Fibroblast of skin of right biceps (primary cell): ENCODE measurements at regions not wholly inside any gene's neighbourhood (a gene's known extent, or its start where the extent isn't known, plus 50 kb on each side); places are given as distances from the start of the nearest gene placed in this dataset.
"Not testable (repeated sequence)": the region's sequence is repeated elsewhere in the genome, so short reads cannot be mapped to it uniquely, and the experiment has no call there.

ENCODE experiments used
- DNase-seq: peaks from one replicate; pipeline ENCODE4 v3.0.0-alpha.2; 2013

DNA sequence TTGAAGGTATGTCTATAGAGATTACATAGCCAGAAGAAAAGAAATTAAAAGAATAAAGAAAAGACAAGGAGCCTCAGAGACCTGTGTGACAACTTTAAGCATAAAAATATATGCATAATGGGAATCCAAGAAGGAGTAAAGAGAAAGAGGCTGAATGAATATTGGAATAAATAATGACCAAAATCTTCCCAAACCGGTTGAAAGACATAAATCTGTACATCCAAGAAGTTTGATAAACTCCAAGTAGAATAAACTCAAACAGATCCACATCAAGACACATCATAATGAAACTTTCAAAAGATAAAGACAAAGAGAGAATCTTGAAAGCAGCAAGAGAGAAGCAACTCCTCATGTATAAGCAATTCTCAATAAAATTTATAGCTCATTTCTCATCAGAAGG is 132.4 kb upstream of the ZNF516 start:
- DNase-seq, result no peak

DNA sequence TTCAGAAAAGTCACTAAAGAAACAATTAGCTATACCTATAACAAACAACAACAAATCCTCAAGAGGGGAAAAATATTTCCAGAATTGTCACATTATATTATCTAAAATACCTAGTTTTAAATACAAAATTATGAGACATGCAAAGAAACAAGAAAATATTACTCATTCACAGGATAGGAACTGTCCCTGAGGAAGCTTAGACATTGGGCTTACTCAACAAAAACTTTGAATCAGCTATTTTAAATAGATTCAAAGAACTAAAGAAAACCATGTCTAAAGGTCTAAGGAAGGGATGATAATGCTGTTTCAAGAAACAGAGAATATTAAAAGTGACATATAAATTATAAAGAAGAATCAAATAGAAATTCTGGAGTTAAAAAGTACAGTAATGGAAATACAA is 131.9 kb upstream of the ZNF516 start:
- no peak for DNase-seq

DNA sequence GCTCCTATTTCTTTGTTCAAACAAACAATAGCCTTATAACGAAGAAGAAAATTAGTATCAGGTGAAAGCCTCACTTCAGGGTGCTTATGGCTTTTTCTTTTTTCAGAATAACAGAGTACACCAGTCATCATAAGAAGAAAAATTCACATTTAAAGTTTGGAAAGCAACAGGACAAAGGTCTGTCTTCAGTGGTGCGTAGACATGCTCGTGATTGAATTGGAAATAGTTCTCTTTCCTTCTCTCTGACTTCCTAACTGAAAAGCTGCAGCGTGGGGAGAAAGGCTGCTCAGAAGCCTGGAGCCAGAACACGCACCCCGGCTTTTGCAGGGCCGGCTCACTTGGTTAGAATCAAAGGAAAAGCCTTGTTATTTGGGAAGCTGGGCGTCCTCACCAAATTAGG is 127.6 kb upstream of the ZNF516 start:
- DNase-seq, result no peak

DNA sequence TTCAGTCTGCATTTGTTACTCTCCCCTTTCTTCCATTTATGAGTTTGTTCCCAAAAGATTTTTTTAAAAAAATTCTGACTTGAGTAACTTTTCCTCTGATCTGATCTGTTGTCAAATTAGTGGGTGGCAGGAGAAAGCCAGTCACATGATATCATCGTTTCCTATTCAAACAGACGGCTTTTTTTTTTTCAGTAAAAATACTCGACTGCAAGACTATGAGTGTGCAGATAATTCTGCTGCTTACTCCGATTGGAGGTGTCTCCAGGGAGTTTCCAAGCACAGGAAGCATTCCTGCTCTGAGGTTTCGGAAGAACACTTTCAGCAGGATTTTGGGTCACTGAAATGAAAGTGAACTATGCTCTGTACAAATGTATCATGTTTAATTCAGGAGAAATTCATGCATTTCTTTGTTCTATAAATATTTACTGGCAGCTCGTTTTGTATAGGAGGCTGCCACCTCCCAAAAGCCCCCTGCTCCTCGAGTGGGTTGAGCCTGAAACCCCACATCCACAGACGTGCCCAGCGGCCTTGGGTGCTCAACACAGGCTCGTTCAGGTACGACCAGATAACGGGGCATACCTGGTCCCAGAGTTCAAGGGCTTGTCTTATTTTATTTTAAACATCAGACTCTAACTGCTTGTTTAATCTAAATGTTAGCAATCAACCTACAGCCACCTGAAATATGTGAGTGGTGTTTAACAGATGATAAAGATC is 126.9 kb upstream of the ZNF516 start:
- peak; percentile 63 for DNase-seq

DNA sequence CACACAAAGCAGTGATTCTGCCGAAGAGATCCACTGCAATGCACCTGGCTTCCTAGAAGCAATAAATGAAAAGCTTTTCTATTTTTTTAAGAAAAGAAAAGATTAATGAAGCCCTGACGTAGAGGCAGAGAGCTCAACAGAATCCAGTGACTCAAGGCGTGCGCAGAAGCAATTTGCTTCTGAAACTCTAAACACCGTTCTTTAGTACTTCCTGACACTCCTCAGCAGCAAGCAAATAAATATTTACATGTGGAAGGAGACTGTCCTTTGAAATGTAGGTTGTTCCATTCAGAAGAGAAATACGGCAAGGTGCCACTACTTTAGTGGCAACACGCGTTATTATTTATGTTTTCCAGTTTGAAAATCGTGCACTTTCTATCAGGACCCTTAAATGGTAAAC is 126.2 kb upstream of the ZNF516 start:
- DNase-seq, result no peak

DNA sequence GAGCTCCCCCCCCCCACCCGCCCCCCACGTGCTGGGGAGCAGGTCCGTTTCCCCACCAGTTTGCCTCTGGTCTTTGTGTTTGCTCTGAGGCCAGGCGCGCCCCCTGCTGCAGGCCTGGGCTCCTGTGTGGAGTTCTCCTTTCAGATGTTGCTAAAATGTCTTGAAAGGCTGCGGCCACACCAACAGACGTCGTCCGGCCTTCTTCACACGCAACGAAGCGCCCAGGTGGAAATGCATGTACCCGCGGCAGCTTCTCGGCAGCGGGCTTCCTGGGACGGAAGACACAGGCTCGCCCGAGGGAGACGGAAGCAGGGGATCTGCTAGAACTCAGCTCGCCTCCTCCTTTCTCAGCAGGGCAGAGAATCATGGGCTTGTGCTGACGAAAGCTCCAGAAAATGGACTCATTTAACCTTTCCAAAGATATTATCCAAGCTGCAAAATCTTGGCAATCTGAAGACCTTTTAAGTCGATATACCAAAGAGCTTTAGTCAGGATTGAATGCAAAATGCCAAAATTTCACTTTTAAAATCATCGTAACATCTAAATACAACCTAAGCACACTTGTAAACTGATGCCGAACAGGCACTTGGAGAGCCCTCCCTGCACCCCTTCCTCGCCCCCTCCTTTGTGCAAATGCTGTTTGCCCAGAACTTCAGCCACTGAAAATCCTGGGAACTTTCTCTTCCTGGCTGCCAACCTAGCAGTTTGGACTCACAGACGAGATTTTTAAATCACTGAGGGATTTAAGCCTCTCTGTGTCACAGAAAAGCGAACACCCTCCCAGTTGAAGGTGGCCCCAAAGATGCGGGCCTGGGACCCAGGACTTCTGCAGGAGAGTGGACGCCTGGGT is 125.5 kb upstream of the ZNF516 start:
- peak; percentile 78 for DNase-seq

DNA sequence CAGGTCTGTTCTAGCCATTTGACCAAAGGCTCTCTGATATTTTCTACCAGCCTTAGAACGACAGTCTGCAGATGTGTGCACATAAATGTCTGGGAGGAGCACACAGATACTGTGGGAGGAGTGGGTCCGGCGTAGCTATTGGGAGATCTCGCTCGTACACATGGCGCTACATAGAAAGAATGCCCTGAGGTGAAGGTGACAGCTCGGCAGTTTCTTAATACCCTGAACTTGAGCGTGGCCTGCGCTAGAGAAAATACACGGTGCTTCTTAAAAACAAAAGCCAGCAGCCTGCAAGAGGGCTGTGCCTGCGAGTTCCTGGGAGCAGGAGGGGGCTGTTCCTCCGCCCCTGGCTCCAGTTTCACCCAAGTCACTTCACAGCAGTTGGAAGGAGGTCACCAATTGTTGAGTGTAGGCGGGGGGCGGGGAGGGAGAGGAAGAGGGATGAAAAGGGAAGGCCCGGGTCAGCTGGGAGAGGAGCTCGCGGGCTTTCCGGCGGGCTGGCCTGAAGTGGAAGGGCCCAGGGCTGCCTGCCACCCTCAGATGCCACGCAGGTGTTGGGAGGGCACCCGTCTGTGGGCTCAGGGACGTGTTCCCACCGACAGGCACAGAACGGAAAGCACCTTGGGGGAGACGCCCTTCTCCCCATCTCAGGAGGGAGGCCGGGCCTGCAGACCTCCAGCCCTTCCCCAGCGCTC is 124.7 kb upstream of the ZNF516 start:
- peak; percentile 67 for DNase-seq

DNA sequence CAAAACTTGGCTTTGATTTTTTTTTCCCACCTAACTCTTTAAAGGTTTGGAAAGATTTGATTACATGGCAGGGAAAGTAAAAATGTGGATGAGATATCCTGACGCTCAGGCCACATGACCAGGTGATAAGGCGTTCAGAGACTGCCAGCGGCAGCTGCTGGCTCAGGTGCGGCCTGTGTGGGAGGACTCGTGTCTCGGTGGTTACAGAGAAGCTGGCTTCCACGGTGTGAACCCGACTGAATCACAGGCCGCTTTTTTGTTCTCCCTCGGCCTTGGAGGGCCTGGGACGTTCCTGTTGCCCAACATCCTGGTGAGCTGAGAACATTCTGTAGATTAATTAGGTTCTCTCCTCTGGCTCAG is 124.2 kb upstream of the ZNF516 start:
- peak; percentile 21 for DNase-seq

DNA sequence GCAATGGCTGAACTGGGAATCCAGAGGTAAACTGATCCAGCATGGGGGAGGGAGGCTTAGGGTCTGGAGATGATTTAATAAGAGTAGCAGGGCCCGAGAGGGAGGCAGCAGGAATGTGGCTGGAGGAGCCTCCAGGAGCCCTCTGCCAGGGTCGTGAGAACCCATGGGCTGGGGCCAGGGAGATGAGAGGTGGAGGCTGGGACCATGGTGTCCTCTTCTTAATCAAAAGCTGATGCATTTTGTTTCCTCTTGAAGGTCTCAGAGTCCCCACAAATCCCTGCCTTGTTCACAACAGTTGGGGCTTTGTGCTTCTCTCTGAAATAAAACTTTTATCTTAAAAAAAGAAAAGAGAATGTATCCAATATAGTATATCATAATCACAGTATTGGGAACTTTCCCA is 123.7 kb upstream of the ZNF516 start:
- no peak for DNase-seq

DNA sequence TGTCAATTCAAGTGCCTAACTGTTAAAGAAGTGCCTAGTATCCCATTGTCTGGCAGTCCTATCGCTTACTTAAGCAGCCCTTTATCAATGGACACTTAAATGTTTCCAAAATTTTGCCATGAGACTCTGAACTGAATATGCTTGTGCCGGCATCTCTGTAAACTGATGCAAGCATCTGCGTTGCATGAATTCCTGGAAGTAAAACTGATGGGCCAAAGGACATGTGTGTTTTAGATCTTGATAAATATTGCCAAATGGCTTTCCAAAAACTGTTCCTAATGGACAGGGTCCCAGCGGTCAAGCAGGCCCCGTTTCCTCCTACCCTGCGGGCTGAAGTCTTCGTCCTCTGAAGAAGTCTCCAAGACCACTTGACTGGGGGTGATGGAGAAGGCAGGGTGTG is 121.3 kb upstream of the ZNF516 start:
- no peak for DNase-seq

DNA sequence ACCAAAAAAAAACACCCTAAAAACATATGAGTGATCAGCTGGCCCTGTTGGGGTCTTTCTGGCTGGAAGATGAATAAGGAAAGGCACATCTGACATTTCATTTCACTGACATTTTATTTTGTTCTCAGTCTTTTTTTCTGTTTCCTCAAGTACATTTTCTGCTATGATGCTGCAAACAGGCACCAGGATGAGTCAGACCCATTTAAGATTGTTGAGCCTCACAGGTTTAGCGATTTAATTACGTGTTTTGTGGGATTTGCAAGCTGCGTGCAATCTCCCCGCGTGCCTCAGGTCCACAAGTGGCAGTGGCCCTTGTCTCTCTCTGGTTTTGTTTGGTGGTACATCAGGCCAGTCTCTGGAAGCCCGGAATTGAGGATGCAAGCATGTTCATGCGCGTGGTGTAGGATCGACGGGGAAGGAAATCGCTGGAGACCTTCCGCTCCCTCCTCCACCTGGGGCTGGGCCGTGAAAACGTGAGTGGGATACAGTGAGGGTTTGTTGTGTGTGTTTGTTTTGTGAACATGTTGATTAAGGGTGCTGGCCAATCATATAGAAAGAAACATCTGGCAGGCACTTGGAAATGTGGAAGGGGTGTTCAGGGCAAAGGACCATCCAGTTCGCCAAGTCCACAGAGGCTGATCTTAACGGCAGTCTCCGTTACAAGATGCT is 120.2 kb upstream of the ZNF516 start:
- DNase-seq, result no peak

DNA sequence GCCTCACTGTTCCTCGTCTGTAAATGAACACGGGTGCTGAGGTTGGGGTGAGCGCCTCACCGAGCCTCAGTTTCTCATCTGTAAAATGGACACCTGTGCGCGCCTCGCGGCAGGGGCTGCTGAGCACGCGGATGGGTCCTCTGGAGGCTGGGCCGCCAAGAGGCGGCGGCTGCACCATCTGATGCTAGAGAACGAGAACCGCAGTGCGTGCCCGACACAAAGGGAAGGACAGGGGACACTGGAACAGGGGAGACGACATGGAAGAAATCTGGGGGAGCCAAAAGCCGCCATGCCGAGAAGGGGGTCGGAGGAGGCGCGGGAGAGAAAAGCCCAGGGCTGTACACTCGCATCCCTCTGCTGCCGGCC is 118.7 kb upstream of the ZNF516 start:
- DNase-seq, result no peak

DNA sequence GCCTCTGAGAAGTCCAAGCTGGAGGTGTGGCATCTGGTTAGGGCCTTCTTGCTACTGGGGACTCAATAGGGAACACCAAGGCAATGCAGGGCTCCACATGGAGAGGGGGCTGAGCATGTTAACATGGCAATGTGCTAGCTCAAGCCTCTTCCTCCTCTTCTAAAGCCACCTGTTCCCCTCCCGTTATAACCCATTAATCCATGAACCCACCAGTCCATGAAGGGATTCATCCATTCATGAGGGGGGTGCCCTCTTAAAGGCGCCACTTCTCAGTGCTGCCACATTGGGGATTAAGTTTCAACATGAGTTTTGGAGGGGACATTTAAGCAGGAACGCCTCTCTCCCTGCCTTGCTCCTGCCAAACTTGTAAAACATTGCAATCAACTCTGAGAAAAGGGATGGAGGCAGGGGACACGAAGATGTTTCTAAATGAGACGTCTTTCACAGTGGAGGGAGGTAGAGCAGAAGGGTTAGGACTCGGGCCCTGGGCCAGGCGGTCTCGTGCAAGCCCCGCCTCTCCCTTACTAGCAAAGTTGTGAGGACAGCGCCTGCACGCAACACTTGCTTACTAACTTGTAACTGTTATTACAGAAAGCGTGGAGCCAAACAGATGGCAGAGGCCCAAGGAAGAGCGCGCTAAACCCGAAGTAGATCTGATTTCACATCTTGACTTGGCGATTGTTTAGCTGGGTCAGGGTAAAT is 118.2 kb upstream of the ZNF516 start:
- no peak for DNase-seq

DNA sequence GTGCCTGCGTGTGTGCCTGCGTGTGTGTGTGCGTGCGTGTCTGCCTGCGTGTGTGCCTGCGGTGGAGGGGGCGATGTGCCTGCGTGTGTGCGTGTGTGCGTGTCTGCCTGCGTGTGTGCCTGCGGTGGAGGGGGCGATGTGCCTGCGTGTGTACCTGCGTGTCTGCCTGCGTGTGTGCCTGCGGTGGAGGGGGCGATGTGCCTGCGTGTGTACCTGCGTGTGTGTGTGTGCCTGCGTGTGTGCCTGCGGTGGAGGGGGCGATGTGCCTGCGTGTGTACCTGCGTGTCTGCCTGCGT is 116.7 kb upstream of the ZNF516 start:
- not testable (repeated sequence) for DNase-seq

DNA sequence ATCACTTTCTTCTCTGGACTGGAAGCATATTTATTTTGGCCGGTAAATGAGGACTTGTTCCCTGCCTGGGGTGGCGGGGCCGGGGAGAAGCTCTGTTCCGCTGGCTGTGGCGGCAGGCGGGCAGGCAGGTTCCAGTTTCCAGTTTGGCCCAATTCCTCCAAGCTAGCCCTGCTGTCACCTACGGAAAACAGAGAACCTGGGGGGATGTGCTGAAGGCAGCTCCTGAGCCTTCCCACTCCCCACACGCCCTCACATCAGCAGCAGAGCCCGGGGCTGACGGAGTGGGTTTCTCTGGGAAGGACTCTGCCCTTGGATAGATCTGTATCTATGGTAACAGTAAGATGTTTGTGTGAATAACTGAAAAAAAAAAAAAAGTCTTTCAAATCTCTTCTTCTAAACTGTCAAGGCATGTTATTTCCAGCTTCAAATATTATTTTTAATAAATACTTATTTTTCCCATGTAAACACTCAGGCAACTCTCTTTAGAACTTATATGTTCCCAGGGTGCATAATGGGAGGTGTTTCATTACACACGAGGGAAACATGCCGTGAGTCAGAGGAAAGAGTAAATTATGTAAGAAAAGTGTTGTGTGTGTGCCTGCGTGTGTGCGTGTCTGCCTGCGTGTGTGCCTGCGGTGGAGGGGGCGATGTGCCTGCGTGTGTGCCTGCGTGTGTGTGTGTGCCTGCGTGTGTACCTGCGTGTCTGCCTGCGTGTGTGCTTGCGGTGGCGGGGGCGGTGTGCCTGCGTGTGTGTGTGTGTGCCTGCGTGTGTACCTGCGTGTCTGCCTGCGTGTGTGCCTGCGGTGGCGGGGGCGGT is 116.1 kb upstream of the ZNF516 start:
- peak; percentile 53 for DNase-seq

DNA sequence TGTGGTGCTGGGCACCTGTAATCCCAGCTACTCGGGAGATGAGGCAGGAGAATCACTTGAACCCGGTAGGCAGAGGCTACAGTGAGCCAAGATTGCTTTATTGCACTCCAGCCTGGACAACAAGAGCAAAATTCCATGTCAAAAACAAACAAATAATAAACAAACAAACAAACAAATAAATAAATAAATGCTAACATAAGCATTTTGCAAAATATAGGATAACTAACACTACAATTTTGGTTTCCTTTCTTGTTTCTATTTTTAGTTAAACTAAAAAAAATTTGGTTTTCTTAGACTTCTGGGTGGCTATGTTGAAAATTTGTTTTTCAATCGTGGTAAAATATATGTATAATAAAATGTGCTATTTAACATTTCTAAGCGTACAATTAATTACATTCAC is 115.0 kb upstream of the ZNF516 start:
- no peak for DNase-seq

DNA sequence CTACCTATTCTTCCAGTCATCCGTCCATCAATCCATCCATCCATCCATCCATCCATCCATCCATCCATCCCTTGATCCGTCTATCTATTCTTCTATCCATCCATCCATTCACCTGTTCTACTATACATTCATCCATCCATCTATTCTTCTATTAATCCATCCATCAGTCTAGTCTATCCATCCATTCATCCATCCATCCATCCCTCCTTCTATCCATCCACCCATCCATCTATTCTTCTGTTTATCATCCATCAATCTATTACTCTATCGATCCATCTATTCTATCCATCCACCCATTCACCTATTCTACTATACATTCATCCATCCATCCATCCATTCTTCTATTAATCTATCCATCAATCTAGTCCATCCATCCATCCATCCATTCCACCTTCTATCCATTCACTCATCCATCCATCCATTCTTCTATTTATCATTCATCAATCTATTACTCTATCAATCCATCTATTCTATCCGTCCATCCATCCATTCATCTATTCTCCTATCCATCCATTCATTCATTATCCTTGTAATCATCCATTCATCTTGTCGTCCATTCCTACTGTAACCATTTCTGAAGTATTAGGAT is 110.4 kb upstream of the ZNF516 start:
- no peak for DNase-seq

DNA sequence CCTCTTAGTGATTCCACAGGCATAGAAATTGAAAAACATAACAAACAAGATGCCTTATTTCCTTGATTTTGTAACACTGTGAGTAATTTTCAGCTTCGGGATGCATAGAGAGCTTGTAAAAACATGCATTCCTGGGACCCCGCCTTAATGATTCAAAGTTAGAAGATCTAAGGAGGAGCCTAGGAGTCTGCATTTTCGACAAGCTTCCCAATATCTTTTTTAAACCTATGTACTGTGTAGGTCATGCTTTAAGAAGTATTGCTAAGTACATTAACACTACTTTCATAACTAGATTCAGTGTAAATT is 109.8 kb upstream of the ZNF516 start:
- no peak for DNase-seq

DNA sequence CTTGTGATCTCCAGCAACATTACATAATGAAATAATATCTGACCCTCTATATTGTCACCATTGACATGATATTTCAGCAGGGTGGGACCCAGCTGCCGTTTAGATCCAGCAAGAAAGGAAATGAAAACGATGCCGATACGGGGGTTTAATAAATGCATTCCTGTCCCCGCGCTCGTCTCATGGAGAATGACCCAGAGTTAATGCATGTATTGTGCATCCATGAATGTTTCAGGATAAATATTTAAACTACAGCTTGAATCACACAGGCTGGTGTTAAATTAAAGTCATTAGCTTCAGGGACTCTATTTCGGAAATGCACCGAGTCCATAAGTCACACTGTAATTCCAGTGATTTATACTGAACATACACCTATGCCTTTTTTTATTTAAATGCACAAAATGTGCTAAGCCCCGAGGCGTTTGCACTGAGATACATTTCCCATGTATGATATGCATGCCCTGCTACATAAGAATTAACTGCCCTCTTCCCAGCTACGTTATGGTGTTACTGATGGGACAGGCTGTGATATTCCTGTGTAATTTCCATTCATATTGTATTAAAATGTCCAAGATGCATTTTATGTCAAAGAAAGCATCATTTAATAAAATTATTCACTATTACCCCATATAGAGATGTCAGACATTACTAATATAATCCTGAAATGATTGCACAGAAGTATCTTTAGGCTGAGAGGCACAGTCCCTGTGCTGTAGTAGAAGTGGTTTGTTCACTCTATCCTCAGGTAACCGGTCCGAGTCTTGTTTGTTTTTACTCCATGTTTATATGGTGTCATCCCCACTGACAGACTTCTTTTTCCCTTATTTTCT is 109.3 kb upstream of the ZNF516 start:
- no peak for DNase-seq

DNA sequence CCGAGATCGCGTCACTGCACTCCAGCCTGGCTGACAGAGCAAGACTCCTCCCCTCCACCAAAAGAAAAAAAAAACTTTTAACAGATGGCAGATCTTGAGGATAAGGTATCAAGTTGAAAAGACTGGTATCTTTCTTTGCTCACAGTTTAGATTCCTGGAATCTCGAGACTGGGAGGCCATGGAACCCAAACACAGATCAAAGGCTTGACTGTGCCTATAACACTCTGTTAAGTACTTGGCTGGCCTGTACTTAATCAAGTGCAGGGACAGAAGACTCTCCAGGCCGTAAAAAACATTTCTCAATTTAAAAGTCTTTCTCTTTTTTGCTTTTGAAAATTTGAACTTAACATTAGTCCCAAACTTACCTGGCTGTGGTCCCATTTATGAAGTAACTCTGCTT is 107.1 kb upstream of the ZNF516 start:
- no peak for DNase-seq

DNA sequence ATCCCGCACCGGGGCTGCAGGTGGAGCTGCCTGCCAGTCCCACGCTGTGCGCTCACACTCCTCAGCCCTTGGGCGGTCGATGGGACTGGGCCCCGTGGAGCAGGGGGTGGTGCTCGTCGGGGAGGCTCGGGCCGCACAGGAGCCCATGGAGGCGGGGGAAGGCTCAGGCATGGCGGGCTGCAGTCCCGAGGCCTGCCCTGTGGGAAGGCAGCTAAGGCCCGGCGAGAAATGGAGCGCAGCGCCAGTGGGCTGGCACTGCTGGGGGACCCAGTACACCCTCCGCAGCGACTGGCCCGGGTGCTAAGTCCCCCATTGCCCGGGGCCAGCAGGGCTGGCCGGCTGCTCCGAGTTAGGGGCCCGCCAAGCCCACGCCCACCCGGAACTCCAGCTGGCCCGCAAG is 105.0 kb upstream of the ZNF516 start:
- DNase-seq, result not testable (repeated sequence)
